ENCODE measurements at regions not wholly inside any gene's neighbourhood (a gene's known extent, or its start where the extent isn't known, plus 50 kb on each side); places are given as distances from the start of the nearest gene placed in this dataset.

DNA sequence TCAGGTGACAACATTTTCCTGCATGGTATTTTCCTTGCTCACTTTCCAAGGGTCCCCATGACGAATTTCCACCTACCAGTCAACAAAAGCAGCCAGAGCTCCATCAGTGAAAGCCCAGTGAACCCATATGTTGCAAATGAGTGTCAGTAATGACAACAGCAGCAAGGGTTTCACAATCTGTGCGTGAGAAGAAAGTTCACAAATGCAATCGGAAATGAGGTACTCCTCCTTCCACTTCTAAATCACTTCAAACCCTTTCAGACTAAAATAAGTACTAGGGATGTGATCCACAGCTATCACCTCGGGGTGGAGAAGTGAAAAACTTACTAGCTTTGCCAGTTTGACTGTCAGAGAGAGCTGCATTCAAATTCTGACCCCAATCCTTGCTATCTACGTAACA, 55.6 kb upstream of the BET1 start:
- Mint-ChIP-seq H3K4me3 (ENCODE audit: unreplicated experiment) (no peak overlapping the region), H3K27me3 (ENCODE audit: insufficient read depth, unreplicated experiment) (no peaks in the 10 kb centered on the region), H3K27ac (ENCODE audit: low read depth, unreplicated experiment) (peak overlapping the region; percentile 40), H3K36me3 (ENCODE audit: insufficient read depth, unreplicated experiment) (no peaks in the 10 kb centered on the region), H3K4me1 (ENCODE audit: insufficient read depth, unreplicated experiment) (peaks cover 14% of the 10 kb centered on the region), H3K9me3 (ENCODE audit: unreplicated experiment) (peaks cover 9% of the 10 kb centered on the region)
- intact Hi-C loops (cut with micrococcal nuclease) = no loop called here
- peak; percentile 89 for DNase-seq (ENCODE audit: unreplicated experiment)
- ChIA-PET POLR2A (interaction anchor here (1.0 kb wide), 1 partner anchor 9 kb away, joined by 4 read pairs; no protein-coding TSS in a partner anchor), CTCF (interaction anchor here (0.6 to 2.3 kb wide), 3 partner anchors 13 to 260 kb away, joined by 3 to 6 read pairs (median 5); no protein-coding TSS in a partner anchor)
- TF ChIP-seq, protein P1, sequence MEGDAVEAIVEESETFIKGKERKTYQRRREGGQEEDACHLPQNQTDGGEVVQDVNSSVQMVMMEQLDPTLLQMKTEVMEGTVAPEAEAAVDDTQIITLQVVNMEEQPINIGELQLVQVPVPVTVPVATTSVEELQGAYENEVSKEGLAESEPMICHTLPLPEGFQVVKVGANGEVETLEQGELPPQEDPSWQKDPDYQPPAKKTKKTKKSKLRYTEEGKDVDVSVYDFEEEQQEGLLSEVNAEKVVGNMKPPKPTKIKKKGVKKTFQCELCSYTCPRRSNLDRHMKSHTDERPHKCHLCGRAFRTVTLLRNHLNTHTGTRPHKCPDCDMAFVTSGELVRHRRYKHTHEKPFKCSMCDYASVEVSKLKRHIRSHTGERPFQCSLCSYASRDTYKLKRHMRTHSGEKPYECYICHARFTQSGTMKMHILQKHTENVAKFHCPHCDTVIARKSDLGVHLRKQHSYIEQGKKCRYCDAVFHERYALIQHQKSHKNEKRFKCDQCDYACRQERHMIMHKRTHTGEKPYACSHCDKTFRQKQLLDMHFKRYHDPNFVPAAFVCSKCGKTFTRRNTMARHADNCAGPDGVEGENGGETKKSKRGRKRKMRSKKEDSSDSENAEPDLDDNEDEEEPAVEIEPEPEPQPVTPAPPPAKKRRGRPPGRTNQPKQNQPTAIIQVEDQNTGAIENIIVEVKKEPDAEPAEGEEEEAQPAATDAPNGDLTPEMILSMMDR (IDR thresholded peaks at IDR 0.05; ENCODE audit: unreplicated experiment) = no peak
- no TSS peak for BruUV-seq (replicated peaks)

DNA sequence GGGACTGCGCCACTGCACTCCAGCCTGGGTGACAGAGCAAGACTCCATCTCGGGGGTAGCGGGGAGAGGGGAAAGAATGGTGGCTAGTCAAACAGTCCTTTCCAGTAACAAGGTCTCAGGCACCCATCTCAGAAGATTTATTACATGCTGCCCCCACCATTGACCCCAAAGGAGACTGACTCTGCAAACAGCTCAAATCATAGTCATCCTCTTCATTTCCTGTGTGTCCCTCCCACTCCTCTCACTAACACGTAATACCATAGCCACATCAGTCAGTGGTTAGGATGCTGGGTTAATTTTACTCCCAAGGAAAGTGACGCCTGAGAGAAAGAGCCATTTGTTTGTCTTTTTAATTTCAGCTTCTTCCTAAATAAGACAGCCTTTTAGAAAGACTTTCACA, 56.6 kb upstream of the BET1 start:
- DNase-seq (ENCODE audit: unreplicated experiment) = no peak
- Mint-ChIP-seq H3K4me1 (ENCODE audit: insufficient read depth, unreplicated experiment) (peaks cover 10% of the 10 kb centered on the region), H3K9me3 (ENCODE audit: unreplicated experiment) (peaks cover 6% of the 10 kb centered on the region), H3K27ac (ENCODE audit: low read depth, unreplicated experiment) (no peak overlapping the region), H3K36me3 (ENCODE audit: insufficient read depth, unreplicated experiment) (no peaks in the 10 kb centered on the region), H3K27me3 (ENCODE audit: insufficient read depth, unreplicated experiment) (no peaks in the 10 kb centered on the region), H3K4me3 (ENCODE audit: unreplicated experiment) (no peak overlapping the region)
- intact Hi-C loops (cut with micrococcal nuclease) = no loop called here
- ChIA-PET CTCF (interaction anchor here (0.6 to 2.3 kb wide), 2 partner anchors 16 to 26 kb away, joined by 3 to 6 read pairs; no protein-coding TSS in a partner anchor), POLR2A (interaction anchor here (1.0 kb wide), 1 partner anchor 9 kb away, joined by 3 read pairs; no protein-coding TSS in a partner anchor)
- BruUV-seq (replicated peaks) = no TSS peak
- TF ChIP-seq, protein P1 (IDR thresholded peaks at IDR 0.05; ENCODE audit: unreplicated experiment) = no peak

DNA sequence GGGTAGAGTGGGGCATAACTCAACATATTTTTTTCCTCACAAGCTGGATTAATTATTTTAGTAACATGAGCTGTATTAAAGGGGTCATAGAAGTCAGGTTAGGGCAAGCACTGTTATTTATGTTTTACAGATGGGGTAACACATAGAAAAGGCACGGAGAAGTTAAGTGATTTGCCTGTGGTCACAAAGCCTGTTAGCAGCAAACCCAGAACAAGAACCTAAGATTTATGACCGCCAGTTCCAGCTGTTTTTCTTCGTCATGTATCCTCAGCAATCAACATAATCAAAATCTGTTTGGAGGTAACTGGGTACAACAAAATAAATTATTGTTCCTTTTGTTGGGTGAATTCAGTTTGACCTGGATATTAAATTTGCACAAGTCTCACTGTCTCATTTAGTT, 57.2 kb upstream of the BET1 start:
- Mint-ChIP-seq H3K4me3 (ENCODE audit: unreplicated experiment) (no peak overlapping the region), H3K27me3 (ENCODE audit: insufficient read depth, unreplicated experiment) (no peaks in the 10 kb centered on the region), H3K27ac (ENCODE audit: low read depth, unreplicated experiment) (no peak overlapping the region), H3K9me3 (ENCODE audit: unreplicated experiment) (peaks cover under 1% of the 10 kb centered on the region), H3K4me1 (ENCODE audit: insufficient read depth, unreplicated experiment) (peaks cover 5% of the 10 kb centered on the region), H3K36me3 (ENCODE audit: insufficient read depth, unreplicated experiment) (no peaks in the 10 kb centered on the region)
- ChIA-PET POLR2A (interaction anchor here (1.0 kb wide), 1 partner anchor 8 kb away, joined by 3 read pairs; no protein-coding TSS in a partner anchor), CTCF (interaction anchor here (0.6 to 2.3 kb wide), 2 partner anchors 16 to 26 kb away, joined by 3 to 6 read pairs; no protein-coding TSS in a partner anchor)
- TF ChIP-seq, protein P1 (IDR thresholded peaks at IDR 0.05; ENCODE audit: unreplicated experiment) = no peak
- no peak for DNase-seq (ENCODE audit: unreplicated experiment)
- no TSS peak for BruUV-seq (replicated peaks)
- intact Hi-C loops (cut with micrococcal nuclease) = no loop called here

DNA sequence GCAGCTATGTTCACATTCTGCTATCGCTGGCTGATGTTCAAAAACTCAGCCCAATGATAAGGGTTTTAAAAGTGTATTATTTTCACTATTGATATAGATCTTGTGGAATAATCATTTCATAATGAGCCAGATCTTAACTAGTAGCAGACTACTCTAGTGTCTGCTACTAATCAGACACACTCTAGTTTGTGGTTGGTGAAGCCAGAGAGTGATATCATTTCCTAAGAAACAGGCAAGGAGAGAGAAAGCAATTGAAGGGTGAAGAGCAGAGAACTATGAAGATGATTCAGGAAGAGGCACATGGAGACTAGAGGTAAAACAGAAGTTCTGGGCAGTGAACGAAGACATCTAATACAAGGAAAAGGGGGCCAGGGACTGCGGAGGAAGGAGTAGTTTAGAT, 58.2 kb upstream of the BET1 start:
- DNase-seq (ENCODE audit: unreplicated experiment) = no peak
- no peaks in the 10 kb centered on the region for H3K36me3 Mint-ChIP-seq (ENCODE audit: insufficient read depth, unreplicated experiment)
- TF ChIP-seq, protein P1 (IDR thresholded peaks at IDR 0.05; ENCODE audit: unreplicated experiment) = no peak
- intact Hi-C loops (cut with micrococcal nuclease) = no loop called here
- no peaks in the 10 kb centered on the region for H3K9me3 Mint-ChIP-seq (ENCODE audit: unreplicated experiment)
- no peaks in the 10 kb centered on the region for H3K27me3 Mint-ChIP-seq (ENCODE audit: insufficient read depth, unreplicated experiment)
- H3K4me3 Mint-ChIP-seq (ENCODE audit: unreplicated experiment) = no peak overlapping the region
- POLR2A ChIA-PET = no interaction called here
- peaks cover 9% of the 10 kb centered on the region for H3K4me1 Mint-ChIP-seq (ENCODE audit: insufficient read depth, unreplicated experiment)
- H3K27ac Mint-ChIP-seq (ENCODE audit: low read depth, unreplicated experiment) = no peak overlapping the region
- BruUV-seq (replicated peaks) = no TSS peak
- CTCF ChIA-PET = no interaction called here
